ENCODE measurements at regions not wholly inside any gene's neighbourhood (a gene's known extent, or its start where the extent isn't known, plus 50 kb on each side); places are given as distances from the start of the nearest gene placed in this dataset.

DNA sequence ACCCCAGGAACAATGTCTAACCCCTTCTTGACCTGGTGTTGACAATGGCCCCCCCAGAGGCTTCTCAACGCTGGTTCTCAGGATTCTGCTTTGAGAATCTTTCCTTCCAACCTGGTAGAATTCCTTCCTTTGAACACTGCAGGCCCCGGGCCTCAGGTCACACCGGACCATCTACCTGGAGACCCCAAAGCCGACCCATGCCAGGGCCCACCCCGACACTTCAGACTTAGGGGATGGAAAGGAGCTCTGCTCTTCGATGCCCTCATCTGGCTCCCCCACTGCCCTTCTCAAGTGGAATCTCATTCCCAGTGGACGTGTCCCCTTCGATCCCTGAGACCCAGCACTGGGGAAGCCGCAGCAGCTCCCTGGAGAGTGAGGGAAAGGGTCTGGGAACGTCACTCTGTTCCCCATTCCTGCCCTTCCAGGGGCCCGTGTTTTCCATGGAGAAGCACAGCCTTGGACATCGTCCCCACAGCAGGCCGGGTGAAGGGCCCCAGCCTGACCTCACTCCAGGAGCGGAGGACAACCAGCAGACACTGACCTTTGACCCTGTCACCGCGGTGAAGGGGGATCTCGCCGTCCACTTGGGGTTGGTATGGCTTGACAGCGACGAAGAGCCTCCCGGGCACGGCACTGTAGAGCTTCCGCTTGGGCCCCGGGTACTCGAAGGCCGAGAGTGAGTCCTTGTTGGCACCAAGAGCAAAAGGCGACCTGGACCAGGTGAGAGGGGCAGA is 408.3 kb downstream of the CTTN start:
- DNase-seq = no peak
- no peak overlapping the region for H3K4me3 ChIP-seq (ENCODE audit: insufficient read depth, low read depth, low read length)
- no peaks in the 10 kb centered on the region for H3K27me3 ChIP-seq (ENCODE audit: control insufficient read depth, insufficient read depth, low read length)
- no peaks in the 10 kb centered on the region; the same call in 1 of the 2 replicates for H3K36me3 ChIP-seq (replicated peaks; ENCODE audit: control insufficient read depth, insufficient read depth, low read length)

GRCh38 chr11:70807195-70807543 is 408.8 kb downstream of the CTTN start:
- H3K4me3 ChIP-seq (ENCODE audit: insufficient read depth, low read depth, low read length) = no peak overlapping the region
- no peaks in the 10 kb centered on the region; the same call in 1 of the 2 replicates for H3K36me3 ChIP-seq (replicated peaks; ENCODE audit: control insufficient read depth, insufficient read depth, low read length)
- DNase-seq = no peak
- H3K27me3 ChIP-seq (ENCODE audit: control insufficient read depth, insufficient read depth, low read length) = no peaks in the 10 kb centered on the region

- H3K36me3 ChIP-seq (replicated peaks; ENCODE audit: control insufficient read depth, insufficient read depth, low read length) = no peaks in the 10 kb centered on the region; the same call in 1 of the 2 replicates
- no peak overlapping the region for H3K4me3 ChIP-seq (ENCODE audit: insufficient read depth, low read depth, low read length)
- no peaks in the 10 kb centered on the region for H3K27me3 ChIP-seq (ENCODE audit: control insufficient read depth, insufficient read depth, low read length)
- no peak for DNase-seq
Observed at GRCh38 chr11:70808686-70809375, 410.5 kb downstream of the CTTN start.

DNA sequence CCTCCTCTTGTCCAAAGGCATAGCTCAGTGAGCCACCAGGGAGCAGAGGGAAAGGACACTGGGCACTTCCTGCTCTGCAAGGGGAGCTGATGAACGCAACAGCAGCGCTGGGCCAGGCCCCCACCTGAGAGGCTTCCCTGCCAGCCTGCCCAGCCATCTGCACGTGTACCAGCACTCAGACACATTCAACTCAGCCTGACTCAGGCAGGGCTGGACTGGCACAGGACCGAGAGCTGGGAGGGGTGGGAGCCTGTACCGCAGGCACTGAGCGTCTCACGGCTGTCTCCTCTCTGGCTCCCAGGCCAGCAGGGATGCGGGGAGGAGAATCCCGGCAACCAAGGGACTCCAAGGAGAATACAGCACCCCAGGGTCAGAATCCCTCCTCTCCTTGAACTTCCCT is 411.8 kb downstream of the CTTN start:
- no peak for DNase-seq
- Histone ChIP-seq H3K4me3 (ENCODE audit: insufficient read depth, low read depth, low read length) (no peak overlapping the region), H3K36me3 (replicated peaks; ENCODE audit: control insufficient read depth, insufficient read depth, low read length) (no peaks in the 10 kb centered on the region; the same call in 1 of the 2 replicates), H3K27me3 (ENCODE audit: control insufficient read depth, insufficient read depth, low read length) (no peaks in the 10 kb centered on the region)

- Histone ChIP-seq H3K36me3 (replicated peaks; ENCODE audit: control insufficient read depth, insufficient read depth, low read length) (no peaks in the 10 kb centered on the region; the same call in 1 of the 2 replicates), H3K4me3 (ENCODE audit: insufficient read depth, low read depth, low read length) (no peak overlapping the region), H3K27me3 (ENCODE audit: control insufficient read depth, insufficient read depth, low read length) (no peaks in the 10 kb centered on the region)
- DNase-seq = no peak
Observed at GRCh38 chr11:70810681-70811080, 412.4 kb downstream of the CTTN start.

DNA sequence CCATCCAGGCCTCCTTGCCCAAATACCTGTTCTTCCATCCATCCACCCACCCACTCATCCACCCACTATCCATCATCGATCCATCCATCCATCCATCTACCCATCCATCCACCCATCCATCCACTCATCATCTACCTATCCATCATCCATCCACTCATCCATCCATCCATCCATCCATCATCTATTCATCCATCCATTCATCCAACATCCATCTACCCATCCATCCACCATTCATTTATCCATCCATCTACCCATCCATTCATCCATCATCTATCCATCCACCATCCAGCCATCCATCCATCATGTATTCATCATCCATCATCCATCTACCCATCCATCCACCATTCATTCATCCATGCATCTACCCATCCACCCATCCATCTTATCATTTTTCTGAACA is 413.2 kb downstream of the CTTN start:
- no peak overlapping the region for H3K4me3 ChIP-seq (ENCODE audit: insufficient read depth, low read depth, low read length)
- H3K27me3 ChIP-seq (ENCODE audit: control insufficient read depth, insufficient read depth, low read length) = no peaks in the 10 kb centered on the region
- DNase-seq = no peak
- no peaks in the 10 kb centered on the region for H3K36me3 ChIP-seq (replicated peaks; ENCODE audit: control insufficient read depth, insufficient read depth, low read length)

GRCh38 chr11:70811915-70812314 is 413.6 kb downstream of the CTTN start:
- H3K27me3 ChIP-seq (ENCODE audit: control insufficient read depth, insufficient read depth, low read length) = no peaks in the 10 kb centered on the region
- H3K4me3 ChIP-seq (ENCODE audit: insufficient read depth, low read depth, low read length) = no peak overlapping the region
- no peak for DNase-seq
- H3K36me3 ChIP-seq (replicated peaks; ENCODE audit: control insufficient read depth, insufficient read depth, low read length) = no peaks in the 10 kb centered on the region

GRCh38 chr11:70812472-70812871 is 414.1 kb downstream of the CTTN start:
- H3K36me3 ChIP-seq (replicated peaks; ENCODE audit: control insufficient read depth, insufficient read depth, low read length) = no peaks in the 10 kb centered on the region
- H3K27me3 ChIP-seq (ENCODE audit: control insufficient read depth, insufficient read depth, low read length) = no peaks in the 10 kb centered on the region
- DNase-seq = no peak
- no peak overlapping the region for H3K4me3 ChIP-seq (ENCODE audit: insufficient read depth, low read depth, low read length)

DNA sequence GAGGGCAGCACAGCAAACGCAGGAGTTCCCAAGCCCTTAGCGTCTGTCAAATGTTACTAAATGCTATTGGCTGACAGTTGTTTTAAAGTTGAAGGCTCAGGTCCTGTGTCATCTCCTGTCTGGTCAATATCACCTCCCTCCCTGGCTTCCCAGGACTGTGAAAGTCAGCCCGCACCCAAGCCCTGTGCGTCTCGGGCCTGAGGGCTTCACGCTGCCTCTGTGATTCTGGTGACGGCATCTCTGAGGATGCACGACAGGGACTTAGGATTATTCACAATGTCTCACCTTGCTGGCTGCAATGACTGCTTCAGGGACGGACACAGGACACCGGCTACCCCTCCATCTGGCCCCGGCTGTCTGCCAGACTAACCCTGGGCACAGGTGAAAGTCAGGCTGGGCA is 415.3 kb downstream of the CTTN start:
- Histone ChIP-seq H3K4me3 (ENCODE audit: insufficient read depth, low read depth, low read length) (no peak overlapping the region), H3K27me3 (ENCODE audit: control insufficient read depth, insufficient read depth, low read length) (no peaks in the 10 kb centered on the region), H3K36me3 (replicated peaks; ENCODE audit: control insufficient read depth, insufficient read depth, low read length) (no peaks in the 10 kb centered on the region)
- no peak for DNase-seq

DNA sequence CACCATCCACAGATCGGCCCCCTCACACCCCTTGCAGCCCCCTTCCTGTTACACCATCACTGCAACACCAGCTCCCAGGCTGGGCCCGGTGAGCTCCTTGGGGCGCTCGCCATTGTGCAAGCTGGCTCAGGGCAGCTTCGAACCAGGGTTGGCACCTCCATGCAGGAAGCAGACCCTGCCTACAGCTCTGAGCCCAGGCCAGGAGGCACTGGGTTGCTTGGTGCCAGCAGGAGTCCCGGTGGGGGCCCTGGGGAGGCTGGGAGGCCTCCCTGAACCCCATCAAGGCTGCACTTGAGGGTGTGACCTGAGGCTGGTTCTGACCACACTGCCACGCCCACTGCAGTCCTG is 417.1 kb downstream of the CTTN start:
- Histone ChIP-seq H3K27me3 (ENCODE audit: control insufficient read depth, insufficient read depth, low read length) (no peaks in the 10 kb centered on the region), H3K4me3 (ENCODE audit: insufficient read depth, low read depth, low read length) (no peak overlapping the region)

DNA sequence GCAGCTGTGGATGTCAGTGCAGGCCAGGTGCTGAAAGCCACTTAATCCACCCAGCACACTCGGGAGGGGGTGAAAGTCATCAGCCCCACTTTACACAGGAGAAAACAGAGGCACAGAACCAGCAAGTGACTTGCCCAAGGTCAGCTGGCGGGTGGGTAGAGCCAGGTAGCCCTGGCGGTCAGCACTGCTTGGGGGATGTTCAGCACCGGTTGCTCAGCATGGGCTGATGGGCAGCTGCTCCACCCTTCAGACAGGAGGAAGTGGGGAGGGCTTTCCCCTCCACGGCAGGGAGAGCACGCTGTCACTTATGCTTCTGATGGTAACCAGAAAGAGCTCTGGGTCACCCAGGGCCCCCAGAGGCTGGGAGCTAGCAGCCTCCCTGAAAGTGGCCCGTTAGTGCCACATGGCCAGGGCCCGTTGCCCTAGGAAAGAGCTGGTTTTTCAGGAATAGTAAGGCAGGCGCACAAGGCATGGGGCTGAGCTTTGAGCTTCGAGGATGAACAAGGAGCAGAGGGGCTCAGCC is 417.9 kb downstream of the CTTN start:
- no peaks in the 10 kb centered on the region for H3K27me3 ChIP-seq (ENCODE audit: control insufficient read depth, insufficient read depth, low read length)
- no peak for DNase-seq
- no peak overlapping the region for H3K4me3 ChIP-seq (ENCODE audit: insufficient read depth, low read depth, low read length)
- H3K36me3 ChIP-seq (replicated peaks; ENCODE audit: control insufficient read depth, insufficient read depth, low read length) = no peaks in the 10 kb centered on the region

More for the DNA sequence above, 417.1 kb downstream of the CTTN start:
- H3K36me3 ChIP-seq (replicated peaks; ENCODE audit: control insufficient read depth, insufficient read depth, low read length) = no peaks in the 10 kb centered on the region
- DNase-seq = no peak

GRCh38 chr11:70818351-70818750 is 420.0 kb downstream of the CTTN start:
- Histone ChIP-seq H3K4me3 (ENCODE audit: insufficient read depth, low read depth, low read length) (no peak overlapping the region), H3K36me3 (replicated peaks; ENCODE audit: control insufficient read depth, insufficient read depth, low read length) (no peaks in the 10 kb centered on the region), H3K27me3 (ENCODE audit: control insufficient read depth, insufficient read depth, low read length) (no peaks in the 10 kb centered on the region)
- DNase-seq = no peak

DNA sequence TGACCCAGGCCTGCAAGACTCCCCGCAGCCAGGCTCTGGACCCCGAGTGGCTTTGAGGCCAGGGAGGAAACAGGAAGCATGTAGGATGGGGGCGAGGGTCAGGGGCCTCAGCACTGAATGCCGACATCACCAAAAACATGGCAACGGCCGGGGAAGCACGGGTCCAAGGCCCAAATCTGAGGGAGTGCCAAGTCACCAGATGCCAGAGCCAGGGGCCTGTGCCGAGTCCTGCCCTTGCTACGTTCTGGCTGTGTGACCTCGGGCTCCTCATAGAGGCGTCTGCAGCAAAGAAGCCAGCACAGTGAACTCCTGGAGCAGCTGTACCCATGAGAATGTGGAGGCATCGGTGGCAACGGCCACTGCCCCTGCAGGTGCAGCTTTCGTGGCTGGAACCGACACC is 420.7 kb downstream of the CTTN start:
- no peak overlapping the region for H3K4me3 ChIP-seq (ENCODE audit: insufficient read depth, low read depth, low read length)
- H3K36me3 ChIP-seq (replicated peaks; ENCODE audit: control insufficient read depth, insufficient read depth, low read length) = no peaks in the 10 kb centered on the region
- H3K27me3 ChIP-seq (ENCODE audit: control insufficient read depth, insufficient read depth, low read length) = no peaks in the 10 kb centered on the region
- DNase-seq = no peak

- no peak for DNase-seq
- Histone ChIP-seq H3K27me3 (ENCODE audit: control insufficient read depth, insufficient read depth, low read length) (no peaks in the 10 kb centered on the region), H3K4me3 (ENCODE audit: insufficient read depth, low read depth, low read length) (no peak overlapping the region), H3K36me3 (replicated peaks; ENCODE audit: control insufficient read depth, insufficient read depth, low read length) (no peaks in the 10 kb centered on the region)
Observed at GRCh38 chr11:70820311-70820710, 422.0 kb downstream of the CTTN start.

DNA sequence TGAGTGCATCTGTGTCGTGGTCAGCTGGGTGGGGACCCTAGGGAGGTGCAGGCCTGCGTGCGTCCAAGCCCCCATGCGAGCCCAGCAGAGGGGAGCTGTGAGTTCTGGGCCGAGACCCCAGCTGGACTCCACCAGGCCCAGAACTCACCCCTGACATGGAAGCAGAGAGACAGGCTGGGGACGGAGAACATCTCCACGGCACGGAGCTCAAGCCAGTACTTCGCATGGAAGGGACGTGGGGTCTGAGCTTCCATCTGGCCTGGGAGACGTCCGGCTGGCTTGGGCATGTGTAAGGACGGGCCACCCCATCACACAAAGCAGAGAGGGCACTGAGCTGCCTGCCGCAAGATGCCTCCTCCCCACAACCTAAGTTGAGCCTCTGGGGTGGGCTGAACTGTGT is 422.4 kb downstream of the CTTN start:
- Histone ChIP-seq H3K4me3 (ENCODE audit: insufficient read depth, low read depth, low read length) (no peak overlapping the region), H3K27me3 (ENCODE audit: control insufficient read depth, insufficient read depth, low read length) (no peaks in the 10 kb centered on the region)

More for the DNA sequence above, 422.4 kb downstream of the CTTN start:
- no peaks in the 10 kb centered on the region for H3K36me3 ChIP-seq (replicated peaks; ENCODE audit: control insufficient read depth, insufficient read depth, low read length)
- no peak for DNase-seq

Measured in H7 (cell line).